OCI-LY7 (cell line): ENCODE measurements at regions not wholly inside any gene's neighbourhood (a gene's known extent, or its start where the extent isn't known, plus 50 kb on each side); places are given as distances from the start of the nearest gene placed in this dataset.

Experiments used
- BruUV-seq: library from RNA; stranded (reverse); fragments of 400-500 nt; replicated peaks from 2 replicates; lab custom pipeline; 2021; lab: Mats Ljungman, UMichigan
- CTCF ChIA-PET: fragments of 300-600 bp; sonication (Branson Sonifier 250); formaldehyde crosslinking; loops from one replicate; lab custom pipeline; 2022; ENCODE audit warnings: antibody characterized with exemption; ENCODE audit not compliant: unreplicated experiment; lab: Charles Lee
- POLR2A ChIA-PET: fragments of 300-600 bp; sonication (Branson Sonifier 250); formaldehyde crosslinking; loops from one replicate; lab custom pipeline; 2022; ENCODE audit warnings: antibody characterized with exemption; lab: Charles Lee
- DNase-seq: peaks from one replicate; pipeline ENCODE4 v3.0.0-alpha.2; 2015; ENCODE audit warnings: low spot score
- H2AFZ ChIP-seq: fragments of 200-600 bp; sonication (generic), shearing (Covaris generic); 2 replicates; pipeline ENCODE4 v1.6.1; 2014; ENCODE audit warnings: mild to moderate bottlenecking, antibody characterized with exemption, low read length, moderate library complexity
- H3K27ac ChIP-seq: fragments of 200-600 bp; sonication (generic); 2 replicates; pipeline ENCODE4 v1.5.1; 2014; ENCODE audit warnings: mixed run types, low read depth, mild to moderate bottlenecking, moderate library complexity, low read length, inconsistent platforms; ENCODE audit not compliant: poor library complexity, severe bottlenecking
- H3K36me3 ChIP-seq: fragments of 200-600 bp; sonication (generic); 2 replicates; pipeline ENCODE4 v1.6.1; 2014; ENCODE audit warnings: mild to moderate bottlenecking, antibody characterized with exemption, low read length, moderate library complexity, mixed read lengths; ENCODE audit not compliant: insufficient read depth
- H3K4me1 ChIP-seq: fragments of 200-600 bp; sonication (generic); 2 replicates; pipeline ENCODE4 v1.5.1; 2014; ENCODE audit warnings: mild to moderate bottlenecking, low read length; ENCODE audit not compliant: insufficient read depth, poor library complexity, severe bottlenecking
- H3K4me2 ChIP-seq: fragments of 200-600 bp; sonication (generic); 2 replicates; pipeline ENCODE4 v1.6.1; 2014; ENCODE audit warnings: mild to moderate bottlenecking, low read length
- H3K4me3 ChIP-seq: fragments of 200-600 bp; sonication (generic); 2 replicates; pipeline ENCODE4 v1.5.1; 2014; ENCODE audit warnings: mild to moderate bottlenecking, low read depth, low read length; ENCODE audit not compliant: poor library complexity, severe bottlenecking
- H3K79me2 ChIP-seq: fragments of 200-600 bp; sonication (generic); 2 replicates; pipeline ENCODE4 v1.6.1; 2016; ENCODE audit warnings: low read depth, mild to moderate bottlenecking, low read length, moderate library complexity, mixed read lengths; ENCODE audit not compliant: insufficient read depth
- H3K9me2 ChIP-seq: fragments of 200-600 bp; sonication (generic); 2 replicates; pipeline ENCODE4 v1.6.1; 2016; ENCODE audit warnings: mild to moderate bottlenecking, low read length, mixed read lengths; ENCODE audit not compliant: insufficient read depth
- H3K9me3 ChIP-seq: fragments of 200-600 bp; sonication (generic); 2 replicates; pipeline ENCODE4 v1.6.1; 2014; ENCODE audit warnings: mild to moderate bottlenecking, mixed run types, low read length, mixed read lengths
- H4K20me1 ChIP-seq: fragments of 200-600 bp; sonication (generic); 2 replicates; pipeline ENCODE4 v1.6.1; 2014; ENCODE audit warnings: mild to moderate bottlenecking, antibody characterized with exemption, low read length, moderate library complexity, mixed read lengths; ENCODE audit not compliant: insufficient read depth
- CTCF ChIP-seq: fragments of 200-600 bp; sonication (generic); conservative IDR thresholded peaks from 2 replicates; pipeline ENCODE4 v1.5.1; 2014; ENCODE audit warnings: mild to moderate bottlenecking, antibody characterized with exemption, low read length, moderate library complexity, mixed read lengths
- EZH2phosphoT487 ChIP-seq: fragments of 200-600 bp; sonication (generic); IDR thresholded peaks from 2 replicates; pipeline ENCODE4 v1.6.1; 2018; ENCODE audit warnings: low read depth, borderline replicate concordance, mild to moderate bottlenecking, mixed run types, antibody characterized with exemption, low read length, moderate library complexity, mixed read lengths
- intact Hi-C: fragments of 100-400 bp; cut with micrococcal nuclease; formaldehyde crosslinking; loops from one replicate; pipeline ENCODE4 v1.10.0; 2022; ENCODE audit not compliant: unreplicated experiment

GRCh38 chr4:138894709-138895108 is 120.9 kb upstream of the NOCT start:
- Histone ChIP-seq H3K36me3 (no peaks in the 10 kb centered on the region), H3K9me2 (no peaks in the 10 kb centered on the region), H3K4me1 (no peaks in the 10 kb centered on the region), H3K4me3 (no peak overlapping the region), H4K20me1 (no peaks in the 10 kb centered on the region), H3K27ac (no peak overlapping the region), H3K4me2 (no peak overlapping the region), H3K79me2 (no peaks in the 10 kb centered on the region), H2AFZ (no peak overlapping the region), H3K9me3 (no peaks in the 10 kb centered on the region)
- ChIA-PET POLR2A (interaction anchor here (0.6 kb wide), 2 partner anchors 113 to 555 kb away, joined by 4 read pairs; no protein-coding TSS in a partner anchor), CTCF (no interaction called here)
- TF ChIP-seq CTCF = no peak
- no peak for TF ChIP-seq EZH2phosphoT487
- no peak for DNase-seq
- BruUV-seq = no TSS peak
- intact Hi-C loops = no loop called here

GRCh38 chr4:138894011-138894410 is 121.6 kb upstream of the NOCT start:
- Histone ChIP-seq H4K20me1 (no peaks in the 10 kb centered on the region), H3K4me2 (no peak overlapping the region), H3K36me3 (no peaks in the 10 kb centered on the region), H2AFZ (no peak overlapping the region), H3K27ac (no peak overlapping the region), H3K79me2 (no peaks in the 10 kb centered on the region), H3K9me2 (no peaks in the 10 kb centered on the region), H3K9me3 (no peaks in the 10 kb centered on the region), H3K4me3 (no peak overlapping the region), H3K4me1 (no peaks in the 10 kb centered on the region)
- no TSS peak for BruUV-seq
- ChIA-PET CTCF (no interaction called here), POLR2A (no interaction called here)
- intact Hi-C loops = no loop called here
- TF ChIP-seq CTCF (no peak), EZH2phosphoT487 (no peak)
- DNase-seq = no peak

GRCh38 chr4:138892483-138893407 is 122.8 kb upstream of the NOCT start:
- BruUV-seq = no TSS peak
- H3K79me2 ChIP-seq = no peaks in the 10 kb centered on the region
- no peak overlapping the region for H3K4me3 ChIP-seq
- ChIA-PET POLR2A (no interaction called here), CTCF (no interaction called here)
- no peak overlapping the region for H3K27ac ChIP-seq
- H3K4me2 ChIP-seq = no peak overlapping the region
- H4K20me1 ChIP-seq = no peaks in the 10 kb centered on the region
- H3K9me3 ChIP-seq = no peaks in the 10 kb centered on the region
- no peaks in the 10 kb centered on the region for H3K36me3 ChIP-seq
- no peaks in the 10 kb centered on the region for H3K4me1 ChIP-seq
- no peak for DNase-seq
- intact Hi-C loops = no loop called here
- H2AFZ ChIP-seq = no peak overlapping the region
- no peak for TF ChIP-seq CTCF
- TF ChIP-seq EZH2phosphoT487 = no peak
- H3K9me2 ChIP-seq = no peaks in the 10 kb centered on the region
